HCT116 (cell line): ENCODE measurements at regions not wholly inside any gene's neighbourhood (a gene's known extent, or its start where the extent isn't known, plus 50 kb on each side); places are given as distances from the start of the nearest gene placed in this dataset.

Experiments used
- ATAC-seq: fragments of 200-7000 bp; cut with Tn5 transposase; 2 replicates; pipeline ENCODE4 v1.9.1; 2020; ENCODE audit warnings: mild to moderate bottlenecking, moderate library complexity
- BruUV-seq: library from RNA; stranded (reverse); fragments of 400-500 nt; replicated peaks from 2 replicates; lab custom pipeline; 2021; lab: Mats Ljungman, UMichigan
- CTCF ChIA-PET: fragments of 300-600 bp; sonication (Branson Sonifier 250); formaldehyde crosslinking; loops from one replicate; lab custom pipeline; 2021; ENCODE audit warnings: antibody characterized with exemption; lab: Charles Lee
- POLR2A ChIA-PET: fragments of 300-600, 350-600 bp; sonication (Branson Sonifier 250); formaldehyde crosslinking; loops from one replicate; lab custom pipeline; 2021; ENCODE audit warnings: antibody characterized with exemption; lab: Charles Lee
- RAD21 ChIA-PET, 2 experiments: fragments of 300-600 bp; sonication (Branson Sonifier 250); formaldehyde crosslinking; loops; one replicate each; lab custom pipeline; 2023; ENCODE audit warnings: low total read pairs in 2 of 2; ENCODE audit not compliant: uncharacterized antibody in 2 of 2, unreplicated experiment in 2 of 2, low non-redundant PET in 1 of 2; lab: Charles Lee
- DNase-seq: peaks from one replicate; pipeline ENCODE4 v3.0.0-alpha.2; 2010; ENCODE audit warnings: low read depth, low spot score
- H2AFZ ChIP-seq: fragments of 200-600 bp; shearing (Covaris generic), sonication (generic); 2 replicates; pipeline ENCODE4 v1.6.1; 2017; ENCODE audit warnings: low read depth, mixed run types, mixed read lengths, antibody characterized with exemption, low read length; ENCODE audit not compliant: poor library complexity, severe bottlenecking
- H3K27ac ChIP-seq: 2 replicates; pipeline ENCODE4 v1.5.1; 2012; ENCODE audit warnings: low read depth, low read length
- H3K27me3 ChIP-seq: fragments of 200-600 bp; sonication (generic); 2 replicates; pipeline ENCODE4 v1.6.1; 2016; ENCODE audit warnings: mixed run types, low read length, mixed read lengths; ENCODE audit not compliant: insufficient read depth
- H3K36me3 ChIP-seq, 2 experiments: fragments of 200-500 bp in 1 of 2; fragments of 200-600 bp in 1 of 2; sonication (Bioruptor generic) in 1 of 2; sonication (generic) in 1 of 2; 2 replicates each; pipeline versions ENCODE4 v1.5.1 to v1.6.1; 2014 to 2016; ENCODE audit warnings: low read length in 2 of 2, inconsistent platforms in 1 of 2, mixed read lengths in 1 of 2, mixed run types in 1 of 2; ENCODE audit not compliant: insufficient read depth in 2 of 2, control insufficient read depth in 1 of 2
- H3K4me1 ChIP-seq, 2 experiments: fragments of 200-600 bp in 1 of 2; sonication (generic) in 1 of 2; 2 replicates each; pipeline versions ENCODE4 v1.5.1 to v1.6.1; 2012 to 2017; ENCODE audit warnings: low read length in 2 of 2, inconsistent platforms in 1 of 2, mild to moderate bottlenecking in 1 of 2, mixed read lengths in 1 of 2, mixed run types in 1 of 2, moderate library complexity in 1 of 2; ENCODE audit not compliant: insufficient read depth in 2 of 2, control insufficient read depth in 1 of 2
- H3K4me2 ChIP-seq: fragments of 200-600 bp; sonication (generic); 2 replicates; pipeline ENCODE4 v1.6.1; 2017; ENCODE audit warnings: mixed run types, low read length, mixed read lengths
- H3K4me3 ChIP-seq, 2 experiments: fragments of 200-600 bp in 1 of 2; sonication (generic) in 1 of 2; replicated peaks in 1 of 2; 2 replicates each; pipeline ENCODE4 v1.5.1; 2011 to 2016; ENCODE audit warnings: low read length in 2 of 2, control low read depth in 1 of 2, low read depth in 1 of 2, mild to moderate bottlenecking in 1 of 2, mixed read lengths in 1 of 2, mixed run types in 1 of 2
- H3K79me2 ChIP-seq: fragments of 200-600 bp; sonication (generic); 2 replicates; pipeline ENCODE4 v1.6.1; 2017; ENCODE audit warnings: mild to moderate bottlenecking, mixed run types, low read length, moderate library complexity, mixed read lengths; ENCODE audit not compliant: insufficient read depth
- H3K9ac ChIP-seq: fragments of 200-600 bp; sonication (generic); 2 replicates; pipeline ENCODE4 v1.6.1; 2016; ENCODE audit warnings: low read length, mixed read lengths
- H3K9me2 ChIP-seq: fragments of 200-600 bp; sonication (generic), shearing (Covaris generic); 2 replicates; pipeline ENCODE4 v1.6.1; 2017; ENCODE audit warnings: mixed run types, mild to moderate bottlenecking, moderate library complexity; ENCODE audit not compliant: insufficient read depth
- H3K9me3 ChIP-seq, 2 experiments: fragments of 200-500 bp in 1 of 2; fragments of 200-600 bp in 1 of 2; sonication (Bioruptor generic) in 1 of 2; sonication (generic) in 1 of 2; 2 replicates each; pipeline ENCODE4 v1.6.1; 2014 to 2017; ENCODE audit warnings: low read length in 2 of 2, mixed read lengths in 2 of 2, inconsistent platforms in 1 of 2, low read depth in 1 of 2, mild to moderate bottlenecking in 1 of 2, mixed run types in 1 of 2, moderate library complexity in 1 of 2; ENCODE audit not compliant: control insufficient read depth in 1 of 2, insufficient read depth in 1 of 2
- H4K20me1 ChIP-seq: fragments of 200-600 bp; sonication (generic), shearing (Covaris generic); 2 replicates; pipeline ENCODE4 v1.6.1; 2017; ENCODE audit warnings: mixed run types, mild to moderate bottlenecking, moderate library complexity; ENCODE audit not compliant: insufficient read depth
- CBX3 ChIP-seq: IDR thresholded peaks from 2 replicates; pipeline ENCODE4 v1.6.1; 2012; ENCODE audit warnings: low read depth
- CTCF ChIP-seq, 3 experiments: fragments of 200-600 bp in 1 of 3; sonication (generic) in 1 of 3; IDR thresholded peaks in 2 of 3; conservative IDR thresholded peaks in 1 of 3; 2 replicates each; pipeline ENCODE4 v1.5.1; 2012 to 2017; ENCODE audit warnings: low read depth in 2 of 3, low read length in 2 of 3, antibody characterized with exemption in 1 of 3, borderline replicate concordance in 1 of 3, control low read depth in 1 of 3, mild to moderate bottlenecking in 1 of 3, mixed read lengths in 1 of 3, mixed run types in 1 of 3, moderate library complexity in 1 of 3; ENCODE audit not compliant: insufficient read depth in 1 of 3
- EGR1 ChIP-seq: IDR thresholded peaks from 2 replicates; pipeline ENCODE4 v1.6.1; 2012; ENCODE audit warnings: low read depth
- EZH2 ChIP-seq: fragments of 200-600 bp; sonication (generic); IDR thresholded peaks from 2 replicates; pipeline ENCODE4 v1.6.1; 2017; ENCODE audit warnings: antibody characterized with exemption, mixed run types
- JUND ChIP-seq: IDR thresholded peaks from 2 replicates; pipeline ENCODE4 v1.6.1; 2012
- MAX ChIP-seq: IDR thresholded peaks from 2 replicates; pipeline ENCODE4 v1.6.1; 2012
- POLR2A ChIP-seq: IDR thresholded peaks from 2 replicates; pipeline ENCODE4 v1.7.0; 2011; ENCODE audit warnings: borderline replicate concordance; ENCODE audit not compliant: insufficient read depth, insufficient read length; ENCODE audit errors: extremely low read depth
- POLR2AphosphoS5 ChIP-seq: IDR thresholded peaks from 2 replicates; pipeline ENCODE4 v1.6.1; 2011; ENCODE audit warnings: mild to moderate bottlenecking, low read depth, low read length, moderate library complexity
- RAD21 ChIP-seq: IDR thresholded peaks from 2 replicates; pipeline ENCODE4 v1.6.1; 2012; ENCODE audit warnings: low read depth, mild to moderate bottlenecking
- REST ChIP-seq: IDR thresholded peaks from 2 replicates; pipeline ENCODE4 v1.6.1; 2012; ENCODE audit warnings: low read depth
- TCF7L2 ChIP-seq: IDR thresholded peaks from 2 replicates; pipeline ENCODE4 v1.7.0; 2011; ENCODE audit warnings: borderline replicate concordance, inconsistent platforms; ENCODE audit not compliant: insufficient read depth, insufficient read length; ENCODE audit errors: extremely low read depth
- ZFX ChIP-seq: fragments of 450-650 bp; IDR thresholded peaks from 2 replicates; pipeline ENCODE4 v1.6.1; 2017
- ZNF274 ChIP-seq: fragments of 200-500 bp; sonication (Bioruptor generic); IDR thresholded peaks from 2 replicates; pipeline ENCODE4 v1.6.1; 2014; ENCODE audit warnings: mild to moderate bottlenecking, low read depth, low read length, inconsistent platforms
- intact Hi-C: fragments of 100-400 bp; cut with micrococcal nuclease; formaldehyde crosslinking; loops from 2 replicates; pipeline ENCODE4 v1.10.0; 2022

- no peaks in the 10 kb centered on the region for H3K36me3 ChIP-seq
- DNase-seq, result no peak
- intact Hi-C loops, result no loop called here
- H3K79me2 ChIP-seq, result no peaks in the 10 kb centered on the region
- POLR2A ChIA-PET, result no interaction called here
- ATAC-seq, result no peak
- no peak overlapping the region for H3K4me3 ChIP-seq
- no peak overlapping the region for H2AFZ ChIP-seq
- BruUV-seq, result no TSS peak
- H3K27ac ChIP-seq, result no peak overlapping the region
- no peaks in the 10 kb centered on the region for H4K20me1 ChIP-seq
- no peak overlapping the region for H3K4me2 ChIP-seq
- RAD21 ChIA-PET, result no interaction called here
- H3K9me2 ChIP-seq, result no peaks in the 10 kb centered on the region
- H3K9me3 ChIP-seq, result no peaks in the 10 kb centered on the region
- CTCF ChIA-PET, result no interaction called here
- no peak for TF ChIP-seq RAD21
- no peak for TF ChIP-seq CTCF (IDR thresholded peaks at IDR 0.05 in 2 of 3, conservative IDR thresholded peaks at IDR 0.05 in 1 of 3; ENCODE audit: borderline replicate concordance in 1 of 3, insufficient read depth in 1 of 3, low read depth in 2 of 3, low read length in 2 of 3)
- TF ChIP-seq EZH2, result no peak
- no peak for TF ChIP-seq MAX
- no peak for TF ChIP-seq POLR2A
- TF ChIP-seq ZFX, result no peak
- no peak for TF ChIP-seq POLR2AphosphoS5
- TF ChIP-seq TCF7L2, result no peak
- no peak for TF ChIP-seq JUND
- no peak for TF ChIP-seq EGR1
- TF ChIP-seq CBX3, result no peak
- TF ChIP-seq REST, result no peak
- TF ChIP-seq ZNF274, result no peak
- H3K27me3 ChIP-seq, result no peaks in the 10 kb centered on the region
- no peak overlapping the region for H3K9ac ChIP-seq
- H3K4me1 ChIP-seq, result no peaks in the 10 kb centered on the region
Observed at GRCh38 chr1:208848854-208849253, 604.7 kb upstream of the PLXNA2 start.
